HepG2 (cell line): ENCODE measurements at regions not wholly inside any gene's neighbourhood (a gene's known extent, or its start where the extent isn't known, plus 50 kb on each side); places are given as distances from the start of the nearest gene placed in this dataset.

Experiments
- TBP ChIP-seq: sonication (generic); formaldehyde crosslinking; IDR thresholded peaks from 2 replicates; pipeline ENCODE4 v1.5.0; 2020; ENCODE audit warnings: missing genetic modification reagents
- ZKSCAN5 ChIP-seq: sonication (generic); formaldehyde crosslinking; IDR thresholded peaks from 2 replicates; pipeline ENCODE4 v1.5.1; 2020; ENCODE audit warnings: mild to moderate bottlenecking, missing genetic modification reagents
- TF ChIP-seq, protein P1 (sequence below): sonication (generic); formaldehyde crosslinking; IDR thresholded peaks from 2 replicates; pipeline ENCODE4 v1.5.0; 2020; ENCODE audit warnings: mild to moderate bottlenecking, missing genetic modification reagents, moderate library complexity

DNA sequence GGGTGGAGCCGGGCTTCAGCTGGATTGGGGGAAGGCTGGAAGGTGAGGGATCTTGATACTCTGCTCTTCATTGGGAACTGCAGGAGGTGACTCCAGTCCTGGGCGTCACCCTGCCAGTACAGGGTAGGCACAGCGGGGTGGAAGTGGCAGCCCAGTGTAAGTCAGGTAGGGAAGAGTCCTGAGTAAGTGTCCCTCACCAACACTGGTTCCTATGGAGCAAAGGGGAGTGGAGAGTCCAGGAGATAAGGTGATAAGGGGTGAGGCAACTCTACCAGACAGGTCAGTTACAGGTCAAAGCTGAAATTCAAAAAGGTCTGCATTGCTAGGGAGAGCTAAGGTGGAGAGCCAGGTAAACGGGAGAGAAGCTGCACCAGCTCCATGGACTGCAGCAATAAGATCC is 145.6 kb upstream of the NFE2L3 start:
- no peak for TF ChIP-seq ZKSCAN5 (CRISPR knock-in tag)
- TF ChIP-seq, protein P1, sequence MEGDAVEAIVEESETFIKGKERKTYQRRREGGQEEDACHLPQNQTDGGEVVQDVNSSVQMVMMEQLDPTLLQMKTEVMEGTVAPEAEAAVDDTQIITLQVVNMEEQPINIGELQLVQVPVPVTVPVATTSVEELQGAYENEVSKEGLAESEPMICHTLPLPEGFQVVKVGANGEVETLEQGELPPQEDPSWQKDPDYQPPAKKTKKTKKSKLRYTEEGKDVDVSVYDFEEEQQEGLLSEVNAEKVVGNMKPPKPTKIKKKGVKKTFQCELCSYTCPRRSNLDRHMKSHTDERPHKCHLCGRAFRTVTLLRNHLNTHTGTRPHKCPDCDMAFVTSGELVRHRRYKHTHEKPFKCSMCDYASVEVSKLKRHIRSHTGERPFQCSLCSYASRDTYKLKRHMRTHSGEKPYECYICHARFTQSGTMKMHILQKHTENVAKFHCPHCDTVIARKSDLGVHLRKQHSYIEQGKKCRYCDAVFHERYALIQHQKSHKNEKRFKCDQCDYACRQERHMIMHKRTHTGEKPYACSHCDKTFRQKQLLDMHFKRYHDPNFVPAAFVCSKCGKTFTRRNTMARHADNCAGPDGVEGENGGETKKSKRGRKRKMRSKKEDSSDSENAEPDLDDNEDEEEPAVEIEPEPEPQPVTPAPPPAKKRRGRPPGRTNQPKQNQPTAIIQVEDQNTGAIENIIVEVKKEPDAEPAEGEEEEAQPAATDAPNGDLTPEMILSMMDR (CRISPR knock-in tag) = no peak
- TF ChIP-seq TBP (CRISPR knock-in tag) = no peak
